ENCODE measurements at regions not wholly inside any gene's neighbourhood (a gene's known extent, or its start where the extent isn't known, plus 50 kb on each side); places are given as distances from the start of the nearest gene placed in this dataset.

- no peaks in the 10 kb centered on the region for H3K4me1 Mint-ChIP-seq
- intact Hi-C loops (cut with micrococcal nuclease), result no loop called here
- DNase-seq, result no peak
- Histone ChIP-seq H3K4me2 (replicated peaks; ENCODE audit: extremely low read depth, low read length, poor library complexity, severe bottlenecking) (no peak overlapping the region), H3K36me3 (replicated peaks in 1 of 2; ENCODE audit: control insufficient read depth in 1 of 2, insufficient read depth in 2 of 2, low read length in 2 of 2) (no peaks in the 10 kb centered on the region), H3K79me2 (ENCODE audit: insufficient read depth, low read length) (no peaks in the 10 kb centered on the region), H3K4me1 (ENCODE audit: control insufficient read depth in 1 of 2, insufficient read depth in 2 of 2, low read length in 2 of 2) (no peaks in the 10 kb centered on the region), H4K20me1 (ENCODE audit: insufficient read depth, low read length) (no peaks in the 10 kb centered on the region), H3K27me3 (ENCODE audit: control insufficient read depth in 2 of 2, insufficient read depth in 2 of 2, low read length in 2 of 2) (no peaks in the 10 kb centered on the region), H3K27ac (ENCODE audit: low read depth in 1 of 2, low read length in 2 of 2) (no peak overlapping the region), H3K4me3 (replicated peaks in 1 of 3; ENCODE audit: low read depth in 2 of 3, low read length in 3 of 3) (no peak overlapping the region), H3K9me3 (replicated peaks in 1 of 2; ENCODE audit: control insufficient read depth in 1 of 2, insufficient read depth in 1 of 2, low read length in 2 of 2) (peaks cover 10 to 16% of the 10 kb centered on the region in 2 donors), H3K9ac (ENCODE audit: insufficient read depth, low read length, poor library complexity, severe bottlenecking) (no peak overlapping the region), H2AFZ (ENCODE audit: insufficient read depth, low read depth, low read length, poor library complexity, severe bottlenecking) (no peak overlapping the region)
- H3K4me3 Mint-ChIP-seq, result no peak overlapping the region
- WGBS (ENCODE audit: insufficient coverage), result no CpG with 5 or more reads among the region's 3 CpGs
- H3K27me3 Mint-ChIP-seq (ENCODE audit: low read depth in 3 of 3), result no peaks in the 10 kb centered on the region
- H3K27ac Mint-ChIP-seq, result no peak overlapping the region
- H3K36me3 Mint-ChIP-seq, result no peaks in the 10 kb centered on the region
- peaks cover 0 to 8% (median 5%) of the 10 kb centered on the region in 7 donors for H3K9me3 Mint-ChIP-seq
- TF ChIP-seq, protein P1, sequence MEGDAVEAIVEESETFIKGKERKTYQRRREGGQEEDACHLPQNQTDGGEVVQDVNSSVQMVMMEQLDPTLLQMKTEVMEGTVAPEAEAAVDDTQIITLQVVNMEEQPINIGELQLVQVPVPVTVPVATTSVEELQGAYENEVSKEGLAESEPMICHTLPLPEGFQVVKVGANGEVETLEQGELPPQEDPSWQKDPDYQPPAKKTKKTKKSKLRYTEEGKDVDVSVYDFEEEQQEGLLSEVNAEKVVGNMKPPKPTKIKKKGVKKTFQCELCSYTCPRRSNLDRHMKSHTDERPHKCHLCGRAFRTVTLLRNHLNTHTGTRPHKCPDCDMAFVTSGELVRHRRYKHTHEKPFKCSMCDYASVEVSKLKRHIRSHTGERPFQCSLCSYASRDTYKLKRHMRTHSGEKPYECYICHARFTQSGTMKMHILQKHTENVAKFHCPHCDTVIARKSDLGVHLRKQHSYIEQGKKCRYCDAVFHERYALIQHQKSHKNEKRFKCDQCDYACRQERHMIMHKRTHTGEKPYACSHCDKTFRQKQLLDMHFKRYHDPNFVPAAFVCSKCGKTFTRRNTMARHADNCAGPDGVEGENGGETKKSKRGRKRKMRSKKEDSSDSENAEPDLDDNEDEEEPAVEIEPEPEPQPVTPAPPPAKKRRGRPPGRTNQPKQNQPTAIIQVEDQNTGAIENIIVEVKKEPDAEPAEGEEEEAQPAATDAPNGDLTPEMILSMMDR (IDR thresholded peaks at IDR 0.05), result no peak
Measured at GRCh38 chr1:105000793-105001192, 1251.1 kb downstream of the AMY1C start.

DNA sequence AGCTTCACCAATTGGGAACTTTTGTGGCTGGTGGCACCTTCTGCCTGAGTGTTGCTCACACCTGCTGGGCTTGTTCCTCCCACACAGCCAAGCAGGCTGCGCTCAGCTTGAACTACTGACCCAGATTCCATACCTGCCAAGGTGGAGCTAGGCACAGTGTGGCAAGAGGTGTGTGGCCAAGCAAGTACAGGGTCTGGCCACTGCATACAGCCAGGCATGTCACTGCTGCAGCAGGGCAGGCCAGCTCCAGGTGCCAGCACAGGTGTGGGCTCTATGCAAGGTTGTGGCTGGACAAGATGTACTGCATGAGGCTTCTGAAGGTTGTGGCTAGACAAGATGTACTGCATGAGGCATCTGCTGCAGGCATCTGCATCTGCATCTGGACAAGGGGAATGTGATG lies 1254.8 kb downstream of the AMY1C start:
- H3K36me3 Mint-ChIP-seq, result no peaks in the 10 kb centered on the region
- H3K9me3 Mint-ChIP-seq, result peaks cover 0 to 8% (median 4%) of the 10 kb centered on the region in 7 donors
- Histone ChIP-seq H3K4me3 (replicated peaks in 1 of 3; ENCODE audit: low read depth in 2 of 3, low read length in 3 of 3) (no peak overlapping the region), H3K79me2 (ENCODE audit: insufficient read depth, low read length) (no peaks in the 10 kb centered on the region), H3K27me3 (ENCODE audit: control insufficient read depth in 2 of 2, insufficient read depth in 2 of 2, low read length in 2 of 2) (no peaks in the 10 kb centered on the region), H3K27ac (ENCODE audit: low read depth in 1 of 2, low read length in 2 of 2) (no peak overlapping the region), H3K4me2 (replicated peaks; ENCODE audit: extremely low read depth, low read length, poor library complexity, severe bottlenecking) (no peak overlapping the region), H2AFZ (ENCODE audit: insufficient read depth, low read depth, low read length, poor library complexity, severe bottlenecking) (no peak overlapping the region), H3K9me3 (replicated peaks in 1 of 2; ENCODE audit: control insufficient read depth in 1 of 2, insufficient read depth in 1 of 2, low read length in 2 of 2) (peaks cover 11 to 19% of the 10 kb centered on the region in 2 donors), H3K9ac (ENCODE audit: insufficient read depth, low read length, poor library complexity, severe bottlenecking) (no peak overlapping the region), H3K36me3 (replicated peaks in 1 of 2; ENCODE audit: control insufficient read depth in 1 of 2, insufficient read depth in 2 of 2, low read length in 2 of 2) (no peaks in the 10 kb centered on the region), H4K20me1 (ENCODE audit: insufficient read depth, low read length) (no peaks in the 10 kb centered on the region), H3K4me1 (ENCODE audit: control insufficient read depth in 1 of 2, insufficient read depth in 2 of 2, low read length in 2 of 2) (no peaks in the 10 kb centered on the region)
- H3K4me1 Mint-ChIP-seq, result no peaks in the 10 kb centered on the region
- TF ChIP-seq, protein P1 (IDR thresholded peaks at IDR 0.05), result no peak
- no peak for DNase-seq
- no peak overlapping the region for H3K4me3 Mint-ChIP-seq
- no peaks in the 10 kb centered on the region for H3K27me3 Mint-ChIP-seq (ENCODE audit: low read depth in 3 of 3)
- intact Hi-C loops (cut with micrococcal nuclease), result no loop called here
- H3K27ac Mint-ChIP-seq, result no peak overlapping the region
- 83% methylated on average over 1 of the region's 1 CpG for WGBS (ENCODE audit: insufficient coverage)
